Liver (tissue), 3 donors: ENCODE measurements at regions not wholly inside any gene's neighbourhood (a gene's known extent, or its start where the extent isn't known, plus 50 kb on each side); places are given as distances from the start of the nearest gene placed in this dataset.

ENCODE experiments used
- EGR1 ChIP-seq, 2 donors: IDR thresholded peaks; 2 replicates each; pipeline ENCODE4 v1.6.1; 2016 to 2018; ENCODE audit warnings: antibody characterized with exemption in 2 of 2, low read depth in 2 of 2
- GABPA ChIP-seq, 2 donors: IDR thresholded peaks in 1 of 2; conservative IDR thresholded peaks in 1 of 2; 2 replicates each; pipeline ENCODE4 v1.6.1; 2016; ENCODE audit warnings: antibody characterized with exemption in 2 of 2, mild to moderate bottlenecking in 1 of 2, moderate library complexity in 1 of 2
- JUND ChIP-seq, 2 donors: IDR thresholded peaks; 2 replicates each; pipeline ENCODE4 v1.6.1; 2016; ENCODE audit warnings: antibody characterized with exemption in 2 of 2
- MAX ChIP-seq: IDR thresholded peaks from 2 replicates; pipeline ENCODE4 v1.6.1; 2016; ENCODE audit warnings: antibody characterized with exemption
- NR2F2 ChIP-seq: IDR thresholded peaks from 2 replicates; pipeline ENCODE4 v1.6.1; 2016; ENCODE audit warnings: antibody characterized with exemption
- RAD21 ChIP-seq, 2 donors: IDR thresholded peaks; 2 replicates each; pipeline ENCODE4 v1.6.1; 2016; ENCODE audit warnings: antibody characterized with exemption in 2 of 2, mild to moderate bottlenecking in 2 of 2
- RXRA ChIP-seq, 2 donors: IDR thresholded peaks; 2 replicates each; pipeline ENCODE4 v1.6.1; 2017 to 2018; ENCODE audit warnings: antibody characterized with exemption in 2 of 2, mild to moderate bottlenecking in 1 of 2
- TAF1 ChIP-seq: conservative IDR thresholded peaks from 2 replicates; pipeline ENCODE4 v1.6.1; 2016; ENCODE audit warnings: antibody characterized with exemption, mild to moderate bottlenecking
- YY1 ChIP-seq: IDR thresholded peaks from 2 replicates; pipeline ENCODE4 v1.6.1; 2016; ENCODE audit warnings: antibody characterized with exemption, mild to moderate bottlenecking
- TF ChIP-seq, protein P1 (sequence below): fragments of 150-350 bp; IDR thresholded peaks from 2 replicates; pipeline ENCODE4 v1.5.1; 2017; ENCODE audit warnings: improper control_type of control experiment, low read depth, low read length; ENCODE audit not compliant: missing input control
- TF ChIP-seq, protein P2 (sequence below): IDR thresholded peaks from 2 replicates; pipeline ENCODE4 v1.6.1; 2016; ENCODE audit warnings: antibody characterized with exemption
- donor health status: healthy.
- donor health status: healthy.

- TF ChIP-seq, protein P1, sequence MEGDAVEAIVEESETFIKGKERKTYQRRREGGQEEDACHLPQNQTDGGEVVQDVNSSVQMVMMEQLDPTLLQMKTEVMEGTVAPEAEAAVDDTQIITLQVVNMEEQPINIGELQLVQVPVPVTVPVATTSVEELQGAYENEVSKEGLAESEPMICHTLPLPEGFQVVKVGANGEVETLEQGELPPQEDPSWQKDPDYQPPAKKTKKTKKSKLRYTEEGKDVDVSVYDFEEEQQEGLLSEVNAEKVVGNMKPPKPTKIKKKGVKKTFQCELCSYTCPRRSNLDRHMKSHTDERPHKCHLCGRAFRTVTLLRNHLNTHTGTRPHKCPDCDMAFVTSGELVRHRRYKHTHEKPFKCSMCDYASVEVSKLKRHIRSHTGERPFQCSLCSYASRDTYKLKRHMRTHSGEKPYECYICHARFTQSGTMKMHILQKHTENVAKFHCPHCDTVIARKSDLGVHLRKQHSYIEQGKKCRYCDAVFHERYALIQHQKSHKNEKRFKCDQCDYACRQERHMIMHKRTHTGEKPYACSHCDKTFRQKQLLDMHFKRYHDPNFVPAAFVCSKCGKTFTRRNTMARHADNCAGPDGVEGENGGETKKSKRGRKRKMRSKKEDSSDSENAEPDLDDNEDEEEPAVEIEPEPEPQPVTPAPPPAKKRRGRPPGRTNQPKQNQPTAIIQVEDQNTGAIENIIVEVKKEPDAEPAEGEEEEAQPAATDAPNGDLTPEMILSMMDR, result no peak
- no peak for TF ChIP-seq YY1
- no peak for TF ChIP-seq RAD21 (IDR thresholded peaks at IDR 0.05)
- TF ChIP-seq TAF1, result no peak
- TF ChIP-seq EGR1 (IDR thresholded peaks at IDR 0.05; ENCODE audit: low read depth in 2 of 2), result no peak
- no peak for TF ChIP-seq GABPA (IDR thresholded peaks at IDR 0.05 in 1 of 2, conservative IDR thresholded peaks at IDR 0.05 in 1 of 2)
- no peak for TF ChIP-seq JUND (IDR thresholded peaks at IDR 0.05)
- TF ChIP-seq RXRA (IDR thresholded peaks at IDR 0.05), result no peak
- TF ChIP-seq, protein P2, sequence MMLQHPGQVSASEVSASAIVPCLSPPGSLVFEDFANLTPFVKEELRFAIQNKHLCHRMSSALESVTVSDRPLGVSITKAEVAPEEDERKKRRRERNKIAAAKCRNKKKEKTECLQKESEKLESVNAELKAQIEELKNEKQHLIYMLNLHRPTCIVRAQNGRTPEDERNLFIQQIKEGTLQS, result no peak
- TF ChIP-seq MAX, result no peak
- TF ChIP-seq NR2F2, result no peak
Observed at GRCh38 chr17:73759324-73759723, 115.1 kb upstream of the SDK2 start.
